Activated T-helper 2 cell treated with anti-CD3 and anti-CD28 coated beads, Interferon-gamma antibody, Interleukin-2, Interleukin-4, amounts not matched to agents 10 μg/mL and 5 μg/mL and 100 μg/mL, durations not matched to agents 14 hours and 24 hours and 36 hours (primary cell): ENCODE measurements at regions not wholly inside any gene's neighbourhood (a gene's known extent, or its start where the extent isn't known, plus 50 kb on each side); places are given as distances from the start of the nearest gene placed in this dataset.

Experiments used
- DNase-seq: peaks from one replicate; pipeline ENCODE4 v3.0.0; 2021; ENCODE audit warnings: low spot score
- H3K27ac Mint-ChIP-seq: one replicate; pipeline ENCODE4 v1.8.0; 2021; ENCODE audit warnings: mixed read lengths
- H3K27me3 Mint-ChIP-seq: one replicate; pipeline ENCODE4 v1.8.0; 2021; ENCODE audit warnings: low read depth, mixed read lengths
- H3K36me3 Mint-ChIP-seq: one replicate; pipeline ENCODE4 v1.8.0; 2021; ENCODE audit warnings: low read depth, mixed read lengths
- H3K4me1 Mint-ChIP-seq: one replicate; pipeline ENCODE4 v1.8.0; 2021; ENCODE audit warnings: low read depth, mixed read lengths
- H3K4me3 Mint-ChIP-seq: one replicate; pipeline ENCODE4 v1.8.0; 2021; ENCODE audit warnings: low read depth, mild to moderate bottlenecking, moderate library complexity, mixed read lengths
- H3K9me3 Mint-ChIP-seq: one replicate; pipeline ENCODE4 v1.8.0; 2021; ENCODE audit warnings: mixed read lengths
- intact Hi-C: fragments of 100-400 bp; cut with micrococcal nuclease; formaldehyde crosslinking; loops from one replicate; pipeline ENCODE4 v1.15.1; 2023

DNA sequence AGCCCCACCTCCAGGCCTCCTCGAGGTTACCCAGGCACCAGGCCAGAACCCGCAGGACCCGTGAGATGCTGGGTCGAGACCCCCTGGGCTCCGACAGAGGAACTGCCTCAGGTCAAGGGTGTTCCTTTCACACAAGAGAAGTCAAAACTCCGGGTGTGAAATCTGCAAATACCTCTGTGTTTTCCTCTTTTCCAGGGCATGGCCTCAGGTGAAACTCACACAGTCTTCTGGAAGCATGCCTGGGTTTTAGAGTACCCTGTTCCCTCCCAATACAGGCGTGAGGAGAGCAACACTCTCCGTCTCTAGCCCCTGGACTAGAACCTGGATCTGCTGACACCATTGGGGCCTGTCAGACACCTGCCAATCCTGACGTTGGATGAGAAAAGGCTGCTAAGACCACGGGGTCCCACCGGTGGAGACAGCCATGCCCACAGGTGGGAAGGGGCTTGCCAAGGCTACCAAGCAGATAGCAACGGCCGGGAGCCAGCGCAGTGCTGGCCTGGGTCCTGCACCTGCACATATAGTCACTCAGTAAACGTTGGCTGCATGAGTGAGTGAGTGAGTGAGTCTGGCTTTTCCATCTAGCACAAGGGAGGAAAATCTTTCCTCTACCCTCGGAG, 182.0 kb upstream of the PPP1R26 start:
- Mint-ChIP-seq H3K4me3 (no peak overlapping the region), H3K27me3 (no peaks in the 10 kb centered on the region), H3K27ac (no peak overlapping the region), H3K36me3 (no peaks in the 10 kb centered on the region), H3K4me1 (no peaks in the 10 kb centered on the region), H3K9me3 (no peaks in the 10 kb centered on the region)
- intact Hi-C loops, result no loop called here
- DNase-seq, result no peak

DNA sequence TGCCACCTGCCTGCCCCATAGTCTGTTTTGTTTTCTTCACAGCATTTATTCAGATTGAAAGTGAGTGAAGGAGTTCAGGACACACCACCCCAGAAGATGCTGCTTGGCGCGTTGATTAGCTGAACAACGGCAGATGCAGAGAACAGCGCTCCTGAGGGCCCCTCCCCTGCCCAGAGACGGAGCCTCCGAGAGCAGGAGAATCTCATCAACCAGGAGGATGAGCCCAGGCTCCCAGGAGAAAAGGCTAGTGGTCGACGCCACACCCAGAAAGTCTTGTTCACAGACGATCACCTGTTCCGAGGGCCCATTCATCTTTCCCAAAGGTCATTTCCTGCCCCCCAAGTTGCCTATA, 180.4 kb upstream of the PPP1R26 start:
- Mint-ChIP-seq H3K27ac (no peak overlapping the region), H3K27me3 (no peaks in the 10 kb centered on the region), H3K36me3 (no peaks in the 10 kb centered on the region), H3K4me3 (no peak overlapping the region), H3K9me3 (no peaks in the 10 kb centered on the region), H3K4me1 (no peaks in the 10 kb centered on the region)
- no peak for DNase-seq
- intact Hi-C loops, result no loop called here

DNA sequence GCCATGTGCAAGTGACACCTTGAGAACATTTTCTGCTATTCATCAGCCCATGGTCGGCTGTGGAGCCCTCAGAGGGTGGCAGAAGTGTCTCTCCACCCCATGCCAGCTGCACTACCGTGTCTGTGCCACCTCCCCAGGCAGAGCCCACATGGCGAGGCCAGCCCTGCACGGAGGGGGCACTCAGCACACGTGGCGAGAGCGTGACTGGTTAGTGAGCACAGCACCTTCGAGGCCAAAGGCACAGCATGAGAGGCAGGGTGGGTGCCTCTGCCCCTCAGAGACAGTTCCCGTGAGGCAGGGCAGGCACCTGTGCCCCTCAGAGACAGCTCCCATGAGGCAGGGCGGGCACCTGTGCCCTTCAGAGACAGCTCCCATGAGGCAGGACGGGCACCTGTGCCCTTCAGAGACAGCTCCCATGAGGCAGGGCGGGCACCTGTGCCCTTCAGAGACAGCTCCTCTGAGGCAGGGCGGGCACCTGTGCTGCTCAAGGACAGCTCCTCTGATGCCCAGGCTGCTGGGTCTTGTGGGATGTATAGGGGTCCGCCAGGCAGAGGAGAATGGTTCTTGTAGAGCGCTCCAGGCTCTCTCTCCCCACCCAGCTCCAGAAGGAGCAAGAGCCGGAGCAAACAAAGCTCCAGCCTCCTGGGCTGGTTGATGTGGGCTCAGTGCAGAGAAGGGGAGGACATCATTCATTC, 179.8 kb upstream of the PPP1R26 start:
- no peak overlapping the region for H3K27ac Mint-ChIP-seq
- H3K36me3 Mint-ChIP-seq, result no peaks in the 10 kb centered on the region
- no peaks in the 10 kb centered on the region for H3K4me1 Mint-ChIP-seq
- intact Hi-C loops, result no loop called here
- no peaks in the 10 kb centered on the region for H3K9me3 Mint-ChIP-seq
- DNase-seq, result no peak
- no peaks in the 10 kb centered on the region for H3K27me3 Mint-ChIP-seq
- H3K4me3 Mint-ChIP-seq, result no peak overlapping the region

DNA sequence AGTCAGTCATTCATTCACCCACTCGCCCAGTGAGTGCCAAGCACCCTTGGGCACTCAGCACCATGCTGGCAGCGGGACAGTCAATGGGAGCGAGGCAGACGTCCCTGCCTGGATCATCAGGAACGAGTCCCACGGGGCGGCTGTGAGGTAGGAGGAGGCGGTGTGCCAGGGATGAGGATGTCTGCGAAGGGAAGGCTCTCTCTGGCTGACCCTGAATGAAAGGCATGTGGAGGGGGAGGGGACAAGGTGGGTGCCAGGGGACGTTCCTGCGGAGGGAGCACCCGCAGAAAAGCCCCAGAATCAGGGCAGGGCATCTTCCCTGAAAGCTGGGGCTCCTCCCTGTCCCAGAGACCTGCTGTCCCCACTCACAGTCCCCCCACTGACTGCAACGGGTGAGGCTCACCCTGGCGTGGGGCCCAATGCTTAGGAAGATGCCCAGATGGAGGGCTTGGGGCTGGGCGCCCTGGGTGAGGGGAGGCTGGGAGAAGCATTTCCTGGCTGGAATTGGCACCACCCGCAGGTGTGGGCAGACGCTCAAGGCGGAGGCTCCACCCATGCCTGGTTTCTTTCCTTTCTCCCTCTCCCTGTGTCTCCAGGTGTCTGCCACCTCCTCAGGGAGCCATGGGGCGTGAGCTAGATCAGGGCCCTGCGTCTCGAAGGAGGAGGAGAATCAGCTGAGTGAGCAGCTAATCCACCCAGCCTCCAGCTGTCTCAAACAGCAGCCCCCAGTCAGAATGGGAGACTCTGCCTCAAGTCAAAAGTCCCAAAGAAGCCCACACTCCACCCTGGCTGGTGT, 179.0 kb upstream of the PPP1R26 start:
- intact Hi-C loops, result no loop called here
- Mint-ChIP-seq H3K27ac (no peak overlapping the region), H3K4me1 (no peaks in the 10 kb centered on the region), H3K27me3 (no peaks in the 10 kb centered on the region), H3K9me3 (no peaks in the 10 kb centered on the region), H3K36me3 (no peaks in the 10 kb centered on the region), H3K4me3 (no peak overlapping the region)
- DNase-seq, result no peak

DNA sequence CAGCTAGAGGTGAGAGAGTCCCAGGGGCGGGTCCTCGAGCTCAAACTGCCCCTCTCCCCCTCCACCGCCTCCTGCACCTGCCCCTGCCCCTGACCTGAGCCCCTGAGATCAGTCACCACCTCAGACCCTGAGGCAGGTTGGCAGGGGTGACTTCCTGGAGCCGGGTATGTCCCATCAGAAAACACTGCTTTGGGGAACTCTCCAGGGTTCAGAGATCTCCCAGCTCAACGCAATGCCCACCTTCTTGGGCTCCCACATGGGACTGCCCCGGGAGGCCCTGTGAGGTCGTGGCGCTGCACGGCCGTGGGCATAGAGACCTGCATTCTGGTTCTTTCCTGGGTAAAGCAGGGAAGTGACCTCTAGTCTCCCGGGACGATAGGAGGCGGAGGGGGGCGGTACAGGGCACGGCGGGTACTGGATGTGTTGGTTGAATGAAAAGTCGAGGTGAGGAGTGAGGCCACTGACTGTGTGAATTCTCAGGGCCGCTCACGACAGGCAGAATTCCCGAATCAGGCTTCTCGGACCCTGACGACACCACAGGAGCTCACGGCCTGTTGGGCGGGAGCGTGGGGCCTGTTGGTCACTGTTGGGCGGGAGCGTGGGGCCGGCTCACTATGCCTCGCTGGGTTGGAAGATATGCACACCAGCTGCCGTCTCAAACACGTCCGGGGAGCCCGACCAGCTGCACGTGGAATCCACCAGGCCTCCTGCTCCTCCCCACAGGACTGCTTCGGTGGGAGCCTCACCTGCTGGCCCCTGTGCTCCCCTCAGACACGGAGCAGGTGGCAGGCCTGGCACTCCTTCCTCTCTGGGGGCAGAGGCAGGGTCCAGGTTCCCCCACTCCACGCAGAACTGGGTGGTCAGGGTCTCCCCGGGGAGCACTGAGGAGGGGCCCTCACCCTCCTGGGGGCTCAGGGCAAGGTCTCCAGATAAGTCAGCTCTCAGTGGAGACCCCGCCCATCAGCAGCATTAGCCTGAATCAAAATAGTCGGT, 178.0 kb upstream of the PPP1R26 start:
- Mint-ChIP-seq H3K36me3 (no peaks in the 10 kb centered on the region), H3K9me3 (no peaks in the 10 kb centered on the region), H3K27me3 (no peaks in the 10 kb centered on the region), H3K27ac (no peak overlapping the region), H3K4me1 (no peaks in the 10 kb centered on the region), H3K4me3 (no peak overlapping the region)
- intact Hi-C loops, result no loop called here
- no peak for DNase-seq

DNA sequence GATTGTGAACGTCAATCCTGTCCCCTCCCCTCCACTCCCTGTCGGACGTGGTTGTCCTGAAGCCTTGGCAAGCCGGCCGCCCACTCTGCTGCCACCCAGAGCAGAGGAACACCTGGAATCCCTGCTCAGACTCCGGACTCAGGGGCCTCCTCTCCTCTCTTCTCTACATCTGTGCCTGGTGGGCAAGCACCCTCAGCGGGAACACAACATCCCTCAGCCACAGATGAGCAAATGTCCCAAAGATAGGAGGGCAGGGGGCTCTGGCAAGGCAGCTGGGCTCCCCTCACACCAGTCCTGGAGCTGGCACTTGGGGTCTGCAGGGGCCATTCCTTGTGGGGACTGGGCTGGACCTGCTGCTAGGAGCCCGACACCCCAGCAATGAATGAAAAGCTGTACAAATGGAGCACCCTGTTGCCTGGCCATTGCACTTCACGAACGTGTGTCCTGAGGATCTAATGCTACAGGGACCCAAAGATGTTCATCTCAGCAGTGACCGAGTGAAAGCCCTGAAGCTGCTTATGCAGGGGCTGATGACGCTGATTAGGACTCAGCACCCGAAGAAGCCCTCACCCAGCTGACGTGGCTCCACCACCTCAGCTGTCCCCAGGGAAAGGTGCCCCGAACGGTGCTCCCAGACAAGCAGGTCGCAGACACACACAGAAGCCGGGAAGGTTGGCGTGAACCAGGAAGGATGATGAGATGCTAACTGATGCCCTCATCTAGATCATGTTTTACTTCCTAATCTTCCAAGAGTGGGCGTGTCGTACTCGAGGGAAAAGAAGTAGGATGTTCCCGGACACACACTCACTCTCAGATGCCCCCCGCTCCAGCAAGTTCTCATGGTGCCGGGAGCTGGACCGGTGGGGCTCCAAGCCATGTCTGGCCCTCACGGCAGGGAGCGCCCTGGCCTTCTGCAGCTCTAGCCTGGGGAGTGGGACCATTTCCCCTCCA, 177.0 kb upstream of the PPP1R26 start:
- no peaks in the 10 kb centered on the region for H3K27me3 Mint-ChIP-seq
- no peak for DNase-seq
- H3K36me3 Mint-ChIP-seq, result no peaks in the 10 kb centered on the region
- H3K4me3 Mint-ChIP-seq, result no peak overlapping the region
- H3K9me3 Mint-ChIP-seq, result no peaks in the 10 kb centered on the region
- intact Hi-C loops, result no loop called here
- H3K4me1 Mint-ChIP-seq, result no peaks in the 10 kb centered on the region
- no peak overlapping the region for H3K27ac Mint-ChIP-seq

DNA sequence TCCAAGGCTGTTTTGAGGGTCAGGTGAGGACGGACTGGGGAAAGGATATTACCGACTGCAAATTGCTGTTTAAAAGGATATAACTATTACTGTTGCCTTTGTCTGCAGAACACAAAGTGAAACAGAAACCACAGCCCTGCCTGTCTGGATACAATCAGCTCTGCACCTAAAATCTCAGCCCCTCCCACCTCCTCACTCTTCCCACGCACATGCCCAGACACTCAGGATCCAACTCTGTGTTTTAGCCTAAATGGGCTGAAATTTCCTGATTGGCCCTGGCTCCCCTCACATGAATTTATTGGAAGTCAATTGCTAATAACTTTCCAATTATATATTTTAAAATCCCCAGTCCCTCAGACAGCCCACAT, 176.3 kb upstream of the PPP1R26 start:
- Mint-ChIP-seq H3K27me3 (no peaks in the 10 kb centered on the region), H3K27ac (no peak overlapping the region), H3K36me3 (no peaks in the 10 kb centered on the region), H3K9me3 (no peaks in the 10 kb centered on the region), H3K4me1 (no peaks in the 10 kb centered on the region), H3K4me3 (no peak overlapping the region)
- DNase-seq, result no peak
- intact Hi-C loops, result no loop called here

DNA sequence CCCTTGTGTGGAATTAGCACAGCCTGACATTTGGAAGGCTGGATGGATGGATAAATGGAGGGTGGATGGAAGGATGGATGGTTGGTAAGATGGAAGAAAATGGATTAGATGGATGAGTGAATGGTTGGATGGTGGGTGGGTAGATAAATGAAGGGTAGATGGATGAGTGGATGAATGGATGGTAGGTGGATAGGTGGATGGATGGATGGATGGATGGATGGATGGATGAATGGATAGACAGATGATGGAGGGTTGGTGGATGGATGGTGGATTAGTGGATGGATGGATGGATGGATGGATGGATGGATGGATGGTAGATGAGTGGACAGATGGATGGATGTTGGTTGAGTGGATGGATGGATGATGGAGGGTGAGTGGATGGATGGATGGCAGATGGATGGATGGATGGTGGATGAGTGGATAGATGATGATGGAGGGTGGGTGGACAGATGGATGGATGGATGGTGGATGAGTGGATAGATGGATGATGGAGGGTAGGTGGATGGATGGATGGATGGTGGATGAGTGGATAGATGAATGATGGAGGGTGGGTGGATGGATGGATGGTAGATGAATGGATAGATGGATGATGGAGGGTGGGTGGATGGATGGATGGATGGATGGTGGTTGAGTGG, 175.6 kb upstream of the PPP1R26 start:
- H3K27ac Mint-ChIP-seq, result no peak overlapping the region
- H3K4me3 Mint-ChIP-seq, result no peak overlapping the region
- intact Hi-C loops, result no loop called here
- H3K9me3 Mint-ChIP-seq, result no peaks in the 10 kb centered on the region
- no peaks in the 10 kb centered on the region for H3K27me3 Mint-ChIP-seq
- no peaks in the 10 kb centered on the region for H3K4me1 Mint-ChIP-seq
- no peak for DNase-seq
- no peaks in the 10 kb centered on the region for H3K36me3 Mint-ChIP-seq

DNA sequence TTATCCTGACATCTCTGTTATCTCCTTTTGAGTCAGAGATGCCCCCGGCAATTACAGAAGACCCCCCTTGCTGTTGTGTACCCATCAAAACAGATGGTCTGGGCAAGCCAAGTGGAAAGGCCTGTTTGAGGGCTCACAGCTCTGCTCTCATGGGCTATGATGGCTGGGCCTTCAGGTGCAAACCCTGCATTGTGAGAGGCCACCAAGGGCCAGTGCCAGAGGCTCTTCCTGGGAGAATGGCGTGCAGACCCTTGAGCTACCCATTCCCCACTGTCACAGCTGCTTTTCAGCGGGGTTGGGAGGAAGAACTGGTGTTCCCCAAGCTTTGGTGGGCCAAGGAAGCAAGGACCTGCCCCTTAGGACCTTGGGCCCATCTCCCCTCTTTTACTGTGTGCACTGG, 174.7 kb upstream of the PPP1R26 start:
- Mint-ChIP-seq H3K27ac (no peak overlapping the region), H3K9me3 (no peaks in the 10 kb centered on the region), H3K36me3 (no peaks in the 10 kb centered on the region), H3K27me3 (no peaks in the 10 kb centered on the region), H3K4me3 (no peak overlapping the region), H3K4me1 (no peaks in the 10 kb centered on the region)
- intact Hi-C loops, result no loop called here
- DNase-seq, result no peak

DNA sequence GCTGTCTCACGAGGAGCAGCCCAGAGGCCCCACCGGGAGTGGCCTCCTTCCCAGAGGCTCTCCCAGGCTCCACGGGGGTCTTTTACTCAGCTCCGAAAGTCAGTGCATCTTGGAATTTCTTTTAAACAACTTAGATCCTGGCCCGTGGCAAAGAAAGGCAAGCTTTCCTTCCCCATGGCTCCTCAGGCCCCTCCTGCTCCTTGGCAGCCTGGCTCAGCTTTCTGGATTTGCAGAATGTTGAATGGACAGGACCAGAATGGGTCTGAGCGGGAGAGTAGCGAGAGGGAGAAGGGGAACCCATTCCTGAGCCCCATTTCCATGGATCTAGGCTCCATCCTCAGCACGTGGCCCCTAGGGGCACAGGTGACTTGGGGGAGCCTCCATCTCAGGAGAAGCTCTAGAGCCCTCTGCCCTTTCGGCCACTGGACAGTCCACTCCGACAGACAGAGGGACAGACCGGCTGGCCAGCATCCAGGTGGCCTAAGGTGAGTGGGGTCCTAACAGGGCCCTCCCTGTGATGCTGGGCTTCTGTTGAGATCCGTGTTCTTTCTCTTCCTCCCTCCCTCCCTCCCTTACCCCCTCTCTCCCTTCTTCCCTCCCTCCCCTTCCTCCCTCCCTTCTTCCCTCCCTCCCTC, 173.9 kb upstream of the PPP1R26 start:
- H3K27me3 Mint-ChIP-seq, result no peaks in the 10 kb centered on the region
- H3K4me1 Mint-ChIP-seq, result no peaks in the 10 kb centered on the region
- DNase-seq, result no peak
- no peak overlapping the region for H3K27ac Mint-ChIP-seq
- no peaks in the 10 kb centered on the region for H3K36me3 Mint-ChIP-seq
- no peak overlapping the region for H3K4me3 Mint-ChIP-seq
- intact Hi-C loops, result no loop called here
- H3K9me3 Mint-ChIP-seq, result no peaks in the 10 kb centered on the region

DNA sequence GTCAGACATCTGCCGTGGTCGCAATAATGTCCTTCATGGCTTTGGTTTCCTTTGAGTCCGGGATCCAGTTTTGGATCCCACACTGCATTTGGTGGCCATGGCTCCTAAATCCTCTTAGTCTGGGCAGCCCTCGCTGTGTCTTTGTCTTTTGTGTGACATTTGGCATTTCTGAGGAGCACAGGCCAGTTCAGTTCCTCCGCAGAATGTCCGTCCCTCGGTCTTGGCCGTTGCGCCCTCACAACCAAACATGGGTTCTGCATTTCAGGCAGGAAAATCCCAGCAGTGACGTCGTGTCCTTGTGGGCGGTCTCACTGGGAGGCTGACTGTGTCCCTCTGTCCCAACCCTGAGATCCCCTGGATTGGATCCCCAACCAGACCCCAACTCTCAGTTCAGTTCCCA, 172.9 kb upstream of the PPP1R26 start:
- no peak for DNase-seq
- no peak overlapping the region for H3K4me3 Mint-ChIP-seq
- H3K36me3 Mint-ChIP-seq, result no peaks in the 10 kb centered on the region
- H3K27me3 Mint-ChIP-seq, result no peaks in the 10 kb centered on the region
- no peaks in the 10 kb centered on the region for H3K4me1 Mint-ChIP-seq
- H3K9me3 Mint-ChIP-seq, result no peaks in the 10 kb centered on the region
- H3K27ac Mint-ChIP-seq, result no peak overlapping the region
- intact Hi-C loops, result no loop called here
